ENCODE measurements at regions not wholly inside any gene's neighbourhood (a gene's known extent, or its start where the extent isn't known, plus 50 kb on each side); places are given as distances from the start of the nearest gene placed in this dataset.

DNA sequence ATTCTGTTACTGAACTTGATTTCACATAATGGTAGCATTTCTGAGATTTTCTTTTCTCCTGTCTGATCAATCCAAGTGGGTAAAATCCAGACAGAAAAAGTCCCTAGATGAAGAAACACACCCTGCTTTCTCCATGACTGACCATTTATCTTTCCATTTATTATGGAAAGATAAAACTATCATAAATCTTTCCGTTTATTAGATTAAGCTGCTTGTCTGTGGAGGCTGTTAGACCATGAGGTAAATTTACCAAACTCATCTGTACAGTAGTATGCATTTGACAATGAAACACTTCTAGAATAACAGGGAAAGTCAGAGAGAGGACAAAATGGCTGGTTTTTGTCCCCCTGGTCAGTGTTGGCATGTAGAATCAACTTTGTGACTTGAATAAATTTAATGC, 491.2 kb upstream of the SEMA6A start:
- Histone ChIP-seq H3K27me3 (ENCODE audit: control insufficient read depth, insufficient read depth, low read length) (no peaks in the 10 kb centered on the region), H3K36me3 (ENCODE audit: control insufficient read depth, insufficient read depth, low read length) (no peaks in the 10 kb centered on the region), H3K4me3 (ENCODE audit: low read depth, low read length) (no peak overlapping the region)
- no peak for DNase-seq (ENCODE audit: low read depth)
- TF ChIP-seq, protein P1, sequence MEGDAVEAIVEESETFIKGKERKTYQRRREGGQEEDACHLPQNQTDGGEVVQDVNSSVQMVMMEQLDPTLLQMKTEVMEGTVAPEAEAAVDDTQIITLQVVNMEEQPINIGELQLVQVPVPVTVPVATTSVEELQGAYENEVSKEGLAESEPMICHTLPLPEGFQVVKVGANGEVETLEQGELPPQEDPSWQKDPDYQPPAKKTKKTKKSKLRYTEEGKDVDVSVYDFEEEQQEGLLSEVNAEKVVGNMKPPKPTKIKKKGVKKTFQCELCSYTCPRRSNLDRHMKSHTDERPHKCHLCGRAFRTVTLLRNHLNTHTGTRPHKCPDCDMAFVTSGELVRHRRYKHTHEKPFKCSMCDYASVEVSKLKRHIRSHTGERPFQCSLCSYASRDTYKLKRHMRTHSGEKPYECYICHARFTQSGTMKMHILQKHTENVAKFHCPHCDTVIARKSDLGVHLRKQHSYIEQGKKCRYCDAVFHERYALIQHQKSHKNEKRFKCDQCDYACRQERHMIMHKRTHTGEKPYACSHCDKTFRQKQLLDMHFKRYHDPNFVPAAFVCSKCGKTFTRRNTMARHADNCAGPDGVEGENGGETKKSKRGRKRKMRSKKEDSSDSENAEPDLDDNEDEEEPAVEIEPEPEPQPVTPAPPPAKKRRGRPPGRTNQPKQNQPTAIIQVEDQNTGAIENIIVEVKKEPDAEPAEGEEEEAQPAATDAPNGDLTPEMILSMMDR (IDR thresholded peaks at IDR 0.05; ENCODE audit: insufficient read depth, low read length, poor library complexity, severe bottlenecking), result no peak

DNA sequence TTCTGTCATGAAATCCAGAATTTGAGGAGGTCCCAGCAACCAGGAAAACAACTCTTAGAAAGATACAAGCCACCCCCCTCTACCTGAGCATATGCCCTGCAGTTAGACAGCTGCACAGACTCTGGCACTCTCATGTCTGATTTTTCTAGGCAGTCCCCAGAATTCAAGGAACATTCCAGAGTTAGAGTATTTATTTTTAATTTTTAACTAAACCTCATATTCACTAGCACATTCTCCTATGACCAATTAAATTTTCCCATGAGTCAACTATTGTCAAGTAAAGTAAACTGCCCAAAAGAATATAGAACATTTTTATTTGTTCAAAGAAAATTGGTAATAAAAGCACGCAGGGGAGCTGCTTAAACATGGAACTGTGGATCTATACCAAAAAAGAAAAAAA, 490.5 kb upstream of the SEMA6A start:
- no peak overlapping the region for H3K4me3 ChIP-seq (ENCODE audit: low read depth, low read length)
- no peaks in the 10 kb centered on the region for H3K27me3 ChIP-seq (ENCODE audit: control insufficient read depth, insufficient read depth, low read length)
- H3K36me3 ChIP-seq (ENCODE audit: control insufficient read depth, insufficient read depth, low read length), result no peaks in the 10 kb centered on the region
- TF ChIP-seq, protein P1 (IDR thresholded peaks at IDR 0.05; ENCODE audit: insufficient read depth, low read length, poor library complexity, severe bottlenecking), result no peak
- no peak for DNase-seq (ENCODE audit: low read depth)

GRCh38 chr5:117060099-117060498, 485.5 kb upstream of the SEMA6A start:
- no peaks in the 10 kb centered on the region for H3K27me3 ChIP-seq (ENCODE audit: control insufficient read depth, insufficient read depth, low read length)
- TF ChIP-seq, protein P1 (IDR thresholded peaks at IDR 0.05; ENCODE audit: insufficient read depth, low read length, poor library complexity, severe bottlenecking), result no peak
- DNase-seq (ENCODE audit: low read depth), result no peak
- H3K4me3 ChIP-seq (ENCODE audit: low read depth, low read length), result no peak overlapping the region
- no peaks in the 10 kb centered on the region for H3K36me3 ChIP-seq (ENCODE audit: control insufficient read depth, insufficient read depth, low read length)

GRCh38 chr5:117058740-117059139, 484.1 kb upstream of the SEMA6A start:
- Histone ChIP-seq H3K27me3 (ENCODE audit: control insufficient read depth, insufficient read depth, low read length) (no peaks in the 10 kb centered on the region), H3K36me3 (ENCODE audit: control insufficient read depth, insufficient read depth, low read length) (no peaks in the 10 kb centered on the region), H3K4me3 (ENCODE audit: low read depth, low read length) (no peak overlapping the region)
- DNase-seq (ENCODE audit: low read depth), result no peak
- TF ChIP-seq, protein P1 (IDR thresholded peaks at IDR 0.05; ENCODE audit: insufficient read depth, low read length, poor library complexity, severe bottlenecking), result no peak

GRCh38 chr5:117055517-117055916, 480.9 kb upstream of the SEMA6A start:
- Histone ChIP-seq H3K36me3 (ENCODE audit: control insufficient read depth, insufficient read depth, low read length) (no peaks in the 10 kb centered on the region), H3K4me3 (ENCODE audit: low read depth, low read length) (no peak overlapping the region), H3K27me3 (ENCODE audit: control insufficient read depth, insufficient read depth, low read length) (no peaks in the 10 kb centered on the region)
- TF ChIP-seq, protein P1 (IDR thresholded peaks at IDR 0.05; ENCODE audit: insufficient read depth, low read length, poor library complexity, severe bottlenecking), result no peak
- no peak for DNase-seq (ENCODE audit: low read depth)

- Histone ChIP-seq H3K4me3 (ENCODE audit: low read depth, low read length) (no peak overlapping the region), H3K27me3 (ENCODE audit: control insufficient read depth, insufficient read depth, low read length) (no peaks in the 10 kb centered on the region), H3K36me3 (ENCODE audit: control insufficient read depth, insufficient read depth, low read length) (no peaks in the 10 kb centered on the region)
- DNase-seq (ENCODE audit: low read depth), result no peak
- TF ChIP-seq, protein P1 (IDR thresholded peaks at IDR 0.05; ENCODE audit: insufficient read depth, low read length, poor library complexity, severe bottlenecking), result no peak
Observed at GRCh38 chr5:117054911-117055310, 480.3 kb upstream of the SEMA6A start.

Measured in kidney epithelial cell (primary cell).